GM10248 (cell line): ENCODE measurements at regions not wholly inside any gene's neighbourhood (a gene's known extent, or its start where the extent isn't known, plus 50 kb on each side); places are given as distances from the start of the nearest gene placed in this dataset.

ENCODE experiments used
- CTCF ChIA-PET: fragments of 300-600 bp; sonication (Branson Sonifier 250); formaldehyde crosslinking; extraction: SDS; loops from one replicate; lab custom pipeline; 2021; ENCODE audit warnings: antibody characterized with exemption; lab: Yijun Ruan, JAX
- POLR2A ChIA-PET: fragments of 350-650 bp; sonication (Branson Sonifier 250); formaldehyde crosslinking; extraction: SDS; loops from one replicate; lab custom pipeline; 2020; ENCODE audit warnings: antibody characterized with exemption; lab: Yijun Ruan, JAX
- DNase-seq: peaks from one replicate; pipeline ENCODE4 v3.0.0; 2012; ENCODE audit errors: extremely low spot score
- CTCF ChIP-seq: IDR thresholded peaks from 2 replicates; pipeline ENCODE4 v1.5.1; 2012; ENCODE audit warnings: mild to moderate bottlenecking, low read depth; ENCODE audit errors: extremely low read depth, missing control alignments, control extremely low read depth

GRCh38 chr3:59546522-59546921, 496.7 kb upstream of the CFAP20DC start:
- DNase-seq = no peak
- POLR2A ChIA-PET = no interaction called here
- no peak for TF ChIP-seq CTCF
- CTCF ChIA-PET = no interaction called here

DNA sequence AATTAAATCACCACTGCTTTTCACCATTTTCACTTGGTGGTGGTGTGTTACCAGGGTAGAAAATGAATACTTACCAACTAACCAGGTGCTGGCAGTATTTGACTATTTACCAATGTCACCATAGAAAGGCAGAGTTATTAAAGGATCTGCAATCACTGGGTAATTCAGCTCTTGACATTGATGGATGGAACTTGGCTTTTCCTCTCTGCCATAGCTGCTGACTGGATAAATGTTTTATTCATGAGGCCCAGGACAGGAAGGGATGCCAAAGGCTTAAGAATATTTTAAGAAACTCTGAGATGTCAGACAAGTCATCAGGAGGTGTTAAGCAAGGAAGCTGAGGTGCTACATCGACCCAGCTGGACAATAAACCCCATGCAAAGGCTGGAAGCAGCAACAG, 495.5 kb upstream of the CFAP20DC start:
- ChIA-PET POLR2A (no interaction called here), CTCF (interaction anchor here (1.8 kb wide), 1 partner anchor 30 kb away, joined by 7 read pairs; no protein-coding TSS in a partner anchor)
- no peak for DNase-seq
- no peak for TF ChIP-seq CTCF

DNA sequence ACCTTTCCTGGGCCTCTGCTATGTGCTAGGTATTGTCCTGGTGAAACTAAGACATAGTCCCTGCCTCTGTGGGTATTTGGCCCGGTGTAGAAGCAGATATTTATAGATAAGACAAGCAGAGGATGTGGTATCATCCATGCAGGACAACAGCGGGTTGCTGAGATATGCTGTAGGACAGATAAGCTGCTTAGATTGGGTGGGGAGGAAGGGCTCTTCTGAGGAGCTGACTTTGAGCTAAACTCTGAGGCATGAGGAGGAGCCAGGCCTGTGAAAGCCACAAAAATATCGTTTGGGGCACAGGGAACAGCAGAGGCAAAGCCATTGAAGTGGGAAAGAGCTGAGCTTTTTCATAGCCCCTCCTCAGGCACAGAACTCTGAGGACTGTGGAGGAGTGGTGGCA, 492.5 kb upstream of the CFAP20DC start:
- CTCF ChIA-PET = interaction anchor here (0.7 to 1.7 kb wide), 7 partner anchors 9 to 229 kb away, joined by 3 to 6 read pairs (median 3); no protein-coding TSS in a partner anchor
- TF ChIP-seq CTCF = no peak
- POLR2A ChIA-PET = no interaction called here
- DNase-seq = no peak

DNA sequence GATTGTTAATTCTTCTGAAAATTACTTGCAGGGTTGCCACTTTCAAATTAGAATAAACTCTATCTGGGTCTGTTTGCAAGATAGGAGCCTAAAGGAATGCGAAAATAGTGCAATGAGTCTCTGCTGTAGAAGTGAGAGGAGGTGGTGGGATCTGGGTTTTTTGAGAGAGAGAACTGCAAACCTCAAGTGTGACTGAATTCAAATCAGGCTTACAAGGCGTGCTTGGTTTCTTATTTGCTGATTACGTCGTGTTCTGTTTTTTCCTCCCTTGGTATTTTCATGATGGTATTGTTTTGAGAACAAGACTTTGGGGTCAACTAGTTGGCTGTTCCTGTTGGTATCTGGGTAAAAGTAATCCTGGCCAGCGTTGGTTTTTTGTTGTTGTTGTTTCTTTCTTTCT, 490.9 kb upstream of the CFAP20DC start:
- TF ChIP-seq CTCF = no peak
- CTCF ChIA-PET = no interaction called here
- peak; percentile 37 for DNase-seq
- POLR2A ChIA-PET = no interaction called here

DNA sequence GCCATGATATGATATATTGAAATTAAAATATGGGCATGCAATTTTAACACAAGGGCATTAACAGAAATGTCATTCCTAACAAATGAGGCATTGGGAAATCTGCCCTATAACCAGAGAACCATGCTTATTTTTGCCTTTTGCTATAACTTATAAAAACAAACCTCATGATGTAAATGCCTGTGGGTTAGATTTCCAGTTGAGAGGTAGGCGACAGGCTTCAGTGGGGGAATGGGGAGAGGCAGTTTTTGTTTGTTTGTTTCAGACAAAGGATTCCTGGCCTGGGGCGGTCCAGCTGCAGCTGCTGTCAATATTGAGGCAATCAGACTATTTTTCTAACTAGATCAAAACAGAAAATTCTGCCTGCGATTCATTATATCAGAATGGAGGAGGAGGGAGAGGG, 490.4 kb upstream of the CFAP20DC start:
- CTCF ChIA-PET = no interaction called here
- no peak for DNase-seq
- POLR2A ChIA-PET = no interaction called here
- TF ChIP-seq CTCF = no peak

GRCh38 chr3:59538753-59539432, 489.1 kb upstream of the CFAP20DC start:
- no peak for DNase-seq
- no peak for TF ChIP-seq CTCF
- CTCF ChIA-PET = interaction anchor here (1.3 kb wide), 1 partner anchor 9 kb away, joined by 5 read pairs; no protein-coding TSS in a partner anchor
- POLR2A ChIA-PET = no interaction called here
